LHCN-M2 (cell line): ENCODE measurements at regions not wholly inside any gene's neighbourhood (a gene's known extent, or its start where the extent isn't known, plus 50 kb on each side); places are given as distances from the start of the nearest gene placed in this dataset.
A peak's percentile ranks its signal among the peaks of the same experiment; 100 is the strongest.

Source experiments
- DNase-seq: peaks from one replicate; pipeline ENCODE4 v3.0.0-alpha.2; 2012; ENCODE audit warnings: low read depth

DNA sequence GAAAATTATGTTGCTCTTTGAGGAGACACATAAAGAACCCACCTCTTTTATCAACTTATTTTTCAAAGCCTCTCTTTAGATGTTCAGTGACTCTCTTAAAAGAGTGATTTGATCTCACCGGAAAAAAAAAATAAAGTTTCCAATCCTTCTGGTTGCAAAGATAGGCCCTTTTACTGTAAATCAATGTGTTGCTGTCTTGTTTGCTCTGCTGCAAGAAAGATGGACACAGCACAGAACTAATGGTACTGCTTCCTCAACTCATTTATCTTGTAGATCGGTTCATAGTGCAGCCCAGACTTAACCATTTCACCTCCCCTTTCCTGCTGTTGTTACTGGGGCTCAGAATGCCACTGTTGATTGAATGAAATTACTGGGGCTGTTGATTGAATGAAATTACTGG is 388.9 kb upstream of the KLF12 start:
- no peak for DNase-seq

DNA sequence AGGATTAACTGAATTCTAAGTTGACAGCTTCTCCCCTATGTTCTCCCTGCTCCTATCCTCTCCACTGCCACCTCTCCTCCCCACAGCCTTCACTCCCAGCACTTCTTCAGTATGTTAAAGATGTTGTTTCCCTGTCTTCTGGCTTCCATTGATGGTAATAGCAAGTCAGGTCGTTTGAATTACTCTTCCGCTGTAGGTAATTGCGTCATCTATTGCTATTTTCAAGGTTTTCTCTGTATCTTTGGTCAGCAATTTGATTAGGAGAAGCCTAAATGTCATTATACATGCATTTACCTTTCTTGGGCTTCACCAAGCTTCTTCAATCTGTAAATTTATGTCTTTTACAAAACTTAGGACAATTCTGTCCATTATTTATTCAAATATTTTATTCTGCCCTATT is 377.3 kb upstream of the KLF12 start:
- no peak for DNase-seq

DNA sequence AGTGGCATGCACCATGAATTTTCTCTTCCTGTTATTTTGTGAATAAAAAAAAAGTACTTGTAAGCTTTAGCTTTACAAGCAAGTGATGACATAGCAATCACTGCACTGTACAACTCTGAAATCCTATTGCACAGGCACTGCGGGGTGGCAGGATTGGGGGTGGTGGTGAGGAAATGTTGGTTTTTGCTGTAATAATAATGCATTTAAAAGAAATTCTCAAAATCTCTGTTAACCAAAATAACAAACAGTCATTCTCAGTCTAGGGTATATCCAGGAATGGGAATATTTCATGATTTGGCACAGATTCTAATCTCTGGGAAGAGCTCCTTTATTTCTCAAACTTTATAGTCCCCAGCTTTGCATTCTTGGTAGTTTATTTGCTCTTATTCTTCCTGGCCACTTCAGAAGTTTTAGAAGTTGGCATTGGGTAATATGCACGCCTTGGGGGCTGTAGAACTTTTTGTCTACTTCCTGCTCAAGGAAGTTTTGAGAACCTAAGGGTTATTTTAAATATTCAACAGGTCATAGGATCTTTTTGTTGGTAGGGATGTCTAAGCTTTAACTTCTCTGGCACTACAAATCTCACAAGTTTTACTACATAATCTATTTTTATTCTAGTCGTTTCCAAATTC is 353.0 kb upstream of the KLF12 start:
- no peak for DNase-seq

DNA sequence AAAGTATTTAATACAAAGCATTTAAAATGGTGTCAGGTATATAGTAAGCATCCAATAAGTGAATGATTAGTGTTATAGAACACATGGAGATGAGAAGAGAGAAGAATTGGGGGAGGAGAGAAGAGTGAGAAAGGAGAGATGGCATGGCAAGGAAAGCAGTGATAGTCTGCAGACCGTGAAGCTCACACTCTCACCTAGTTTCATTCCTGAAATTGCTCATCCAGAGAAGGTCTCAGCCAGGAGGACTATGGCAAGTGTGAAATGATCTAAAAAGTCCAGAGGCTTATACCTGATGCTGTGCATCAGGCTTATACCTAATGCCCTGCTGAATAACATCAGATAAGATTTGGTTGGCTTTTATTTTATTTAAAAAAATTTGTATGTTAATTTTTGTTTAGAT is 351.6 kb upstream of the KLF12 start:
- no peak for DNase-seq

GRCh38 chr13:74479124-74479523 is 344.9 kb upstream of the KLF12 start:
- DNase-seq = no peak

DNA sequence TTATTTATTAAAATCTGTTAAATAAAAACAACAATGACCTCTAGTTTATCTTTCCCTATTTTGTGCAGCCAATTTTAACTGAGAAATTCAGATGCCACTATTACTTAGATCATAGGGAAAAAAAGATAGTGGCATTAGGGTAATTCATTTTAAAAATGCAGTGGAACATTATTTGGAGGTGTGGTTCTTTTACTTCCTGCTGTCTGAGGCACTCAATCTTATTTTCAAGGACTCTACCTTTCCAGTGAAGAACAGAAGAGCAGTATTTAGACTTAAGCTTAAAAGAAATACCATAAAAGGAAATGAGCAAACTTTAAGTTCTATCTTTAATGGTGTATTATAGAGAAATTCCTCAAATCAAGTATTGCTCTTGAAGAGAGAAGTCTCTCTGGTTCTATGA is 342.6 kb upstream of the KLF12 start:
- no peak for DNase-seq

- no peak for DNase-seq
Observed at GRCh38 chr13:74476365-74476764, 342.2 kb upstream of the KLF12 start.

- DNase-seq = no peak
Observed at GRCh38 chr13:74466864-74467263, 332.7 kb upstream of the KLF12 start.

GRCh38 chr13:74466020-74466419 is 331.8 kb upstream of the KLF12 start:
- no peak for DNase-seq

- no peak for DNase-seq
Observed at GRCh38 chr13:74465271-74465670, 331.1 kb upstream of the KLF12 start.

GRCh38 chr13:74464670-74465069 is 330.5 kb upstream of the KLF12 start:
- peak; percentile 61 for DNase-seq

DNA sequence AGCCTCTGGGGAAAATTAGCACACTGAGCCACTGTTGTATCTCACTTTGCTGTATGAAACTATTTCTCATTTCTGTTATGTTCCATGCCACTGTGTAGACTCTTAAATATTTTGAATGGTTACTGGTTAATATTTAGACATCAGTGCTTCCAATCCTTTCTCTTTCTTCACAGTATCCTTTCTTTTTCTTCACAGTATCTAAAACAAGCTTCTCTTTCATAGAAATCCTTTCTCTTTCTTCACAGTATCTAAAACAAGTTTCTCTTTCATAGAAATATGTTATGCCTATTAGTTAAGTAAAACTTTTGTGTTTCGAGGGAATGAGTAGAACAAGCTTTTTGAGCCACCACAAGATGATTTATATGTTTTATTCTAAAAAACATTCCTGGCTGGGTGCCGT is 326.8 kb upstream of the KLF12 start:
- DNase-seq = no peak

- DNase-seq = no peak
Observed at GRCh38 chr13:74452881-74453280, 318.7 kb upstream of the KLF12 start.

DNA sequence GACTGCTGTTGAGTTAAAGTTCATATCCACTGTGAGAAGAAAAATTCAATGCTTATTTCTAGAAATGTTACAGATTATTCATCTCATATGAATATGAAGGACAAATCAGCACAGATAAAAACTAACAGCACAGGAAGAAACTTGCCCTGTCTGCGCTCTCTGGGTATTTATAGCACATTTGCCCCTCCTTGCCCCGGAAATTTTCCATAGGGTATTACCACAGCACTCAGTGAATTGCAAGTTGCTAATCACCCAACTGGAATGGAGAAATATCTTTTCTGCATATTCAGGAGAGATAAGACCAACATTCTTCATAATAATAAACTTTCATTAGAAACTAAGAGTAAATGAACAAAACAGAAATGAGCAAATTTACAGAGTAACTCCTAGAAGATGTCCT is 318.0 kb upstream of the KLF12 start:
- no peak for DNase-seq

DNA sequence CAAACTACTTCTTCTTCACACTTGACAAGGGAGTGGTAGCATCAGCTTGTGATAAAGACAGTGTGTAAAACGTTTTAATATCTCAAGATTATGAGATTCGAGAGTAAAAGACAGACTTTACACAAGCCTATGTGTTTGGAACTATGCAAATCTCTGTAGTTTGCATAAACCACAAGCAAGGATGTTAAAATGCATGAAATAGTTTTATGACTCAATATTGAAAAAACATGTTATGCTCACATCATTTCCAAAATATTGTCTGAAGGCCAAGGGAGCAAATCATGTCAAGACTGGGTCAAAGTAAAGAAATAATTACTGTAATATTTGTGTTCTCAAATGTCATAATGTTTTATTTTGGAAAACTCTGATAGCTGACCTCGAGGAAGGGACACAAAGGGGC is 316.8 kb upstream of the KLF12 start:
- DNase-seq = no peak

GRCh38 chr13:74450525-74450845 is 316.3 kb upstream of the KLF12 start:
- DNase-seq = no peak

GRCh38 chr13:74449811-74450524 is 315.8 kb upstream of the KLF12 start:
- DNase-seq = no peak

DNA sequence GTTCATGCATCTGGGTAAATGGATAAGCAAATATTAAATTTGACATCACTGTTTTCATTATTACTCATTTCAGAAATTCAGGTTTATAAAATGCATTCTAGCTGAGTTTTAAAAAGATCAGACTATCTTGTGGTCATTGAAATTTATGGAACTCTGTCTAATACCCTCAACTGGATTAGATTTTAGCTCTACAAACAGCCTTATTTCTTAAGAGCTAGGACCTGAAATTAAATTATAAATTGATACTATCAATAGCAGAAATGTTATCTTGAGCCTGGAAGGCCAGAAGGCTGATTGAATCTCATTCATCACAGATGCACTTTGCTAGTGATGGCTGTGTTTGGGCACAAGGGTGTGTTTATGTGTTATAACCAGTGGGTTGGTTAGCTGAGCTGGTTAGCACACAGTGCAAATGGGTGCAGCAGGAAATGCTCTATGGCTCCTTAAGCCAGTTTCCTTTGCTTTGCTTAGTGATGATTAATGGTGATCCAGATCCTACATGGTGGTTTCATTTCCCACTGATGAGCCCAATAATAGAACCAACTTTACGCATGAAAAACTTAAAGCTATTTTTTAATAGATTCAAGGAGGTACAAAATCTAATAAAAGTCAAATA is 310.8 kb upstream of the KLF12 start:
- peak; percentile 29 for DNase-seq

- DNase-seq = peak; percentile 18
Observed at GRCh38 chr13:74444161-74444571, 310.0 kb upstream of the KLF12 start.

DNA sequence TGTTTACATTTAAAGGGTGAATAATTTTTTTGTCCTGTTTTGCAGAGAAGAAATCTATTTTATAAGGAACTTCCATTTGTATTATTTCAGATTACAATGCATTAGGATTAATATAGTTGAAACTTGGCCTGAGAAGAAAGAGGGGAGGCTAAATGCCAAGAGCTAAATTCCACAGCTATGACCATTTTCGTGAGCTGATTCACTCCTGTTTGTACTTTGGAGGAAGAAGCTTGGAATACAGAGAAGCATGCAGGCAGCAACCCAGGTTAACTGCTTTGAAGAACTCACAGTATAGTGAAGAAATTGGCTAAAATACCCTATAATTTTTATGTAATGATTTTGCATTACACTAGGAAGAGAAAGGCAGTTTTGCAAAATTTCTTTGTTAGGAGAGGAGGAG is 309.4 kb upstream of the KLF12 start:
- DNase-seq = peak; percentile 77

DNA sequence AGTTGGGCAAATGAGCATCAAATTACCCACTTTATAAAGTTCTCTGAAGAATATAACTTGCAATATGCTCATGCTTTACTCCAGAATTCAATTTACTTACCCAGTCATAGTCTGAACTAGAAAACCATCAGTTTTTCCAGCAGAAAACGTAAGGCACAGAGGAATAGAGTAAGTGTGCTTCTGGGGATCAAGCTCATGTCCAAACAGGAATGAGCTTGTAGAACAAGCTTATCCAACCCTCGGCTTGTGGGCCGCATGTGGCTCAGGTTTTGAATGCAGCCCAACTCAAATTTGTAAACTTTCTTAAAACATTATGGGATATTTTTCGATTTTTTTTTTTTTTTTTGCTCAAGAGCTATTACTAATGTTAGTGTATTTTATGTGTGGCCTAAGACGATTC is 308.5 kb upstream of the KLF12 start:
- DNase-seq = no peak

DNA sequence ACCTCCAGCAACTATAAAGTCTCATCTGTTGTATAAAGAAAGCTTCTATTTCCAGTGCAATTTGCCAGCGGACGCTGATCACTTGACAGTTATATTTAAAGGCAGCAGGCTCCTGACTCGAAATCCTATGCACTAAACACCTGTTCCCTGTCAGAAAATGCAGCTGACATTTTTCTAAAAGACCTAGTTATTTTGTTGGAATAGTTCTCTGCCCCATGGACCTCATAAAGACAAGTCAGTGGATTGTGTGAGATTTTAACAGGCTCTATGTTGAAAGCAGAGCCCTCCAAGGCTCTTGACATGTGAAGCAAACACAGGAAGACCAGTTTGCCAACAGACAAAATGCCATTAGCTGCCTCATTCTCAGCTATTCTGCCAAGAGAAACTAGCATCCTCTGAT is 304.7 kb upstream of the KLF12 start:
- peak; percentile 25 for DNase-seq

- no peak for DNase-seq
Observed at GRCh38 chr13:74434782-74435181, 300.6 kb upstream of the KLF12 start.
